ENCODE measurements at regions not wholly inside any gene's neighbourhood (a gene's known extent, or its start where the extent isn't known, plus 50 kb on each side); places are given as distances from the start of the nearest gene placed in this dataset.

GRCh38 chr3:98977520-98977919 lies 76.0 kb upstream of the DCBLD2 start:
- TF ChIP-seq POLR2A (IDR thresholded peaks at IDR 0.05; ENCODE audit: low read depth, low read length) (no peak), POLR2AphosphoS5 (IDR thresholded peaks at IDR 0.05; ENCODE audit: low read depth, low read length) (no peak), TAF1 (IDR thresholded peaks at IDR 0.05; ENCODE audit: borderline replicate concordance, low read depth, low read length) (no peak)

Measured in GM12892 (cell line).